HG02938 (cell line): ENCODE measurements at regions not wholly inside any gene's neighbourhood (a gene's known extent, or its start where the extent isn't known, plus 50 kb on each side); places are given as distances from the start of the nearest gene placed in this dataset.
"Not testable (repeated sequence)": the region's sequence is repeated elsewhere in the genome, so short reads cannot be mapped to it uniquely, and the experiment has no call there.

Experiments used
- ATAC-seq: cut with Tn5 transposase; IDR thresholded peaks from one replicate; pipeline ENCODE4 v1.9.1; 2021; ENCODE audit warnings: mild to moderate bottlenecking, moderate library complexity; ENCODE audit not compliant: unreplicated experiment

- no peak for ATAC-seq
Observed at GRCh38 chrX:40996886-40997530, 88.2 kb upstream of the USP9X start.

- ATAC-seq = no peak
Observed at GRCh38 chrX:40998123-40998522, 87.1 kb upstream of the USP9X start.

- ATAC-seq = no peak
Observed at GRCh38 chrX:41001327-41001726, 83.9 kb upstream of the USP9X start.

GRCh38 chrX:41002026-41002425 is 83.2 kb upstream of the USP9X start:
- ATAC-seq = no peak

GRCh38 chrX:41003506-41004270 is 81.6 kb upstream of the USP9X start:
- ATAC-seq = no peak

- no peak for ATAC-seq
Observed at GRCh38 chrX:41005445-41005992, 79.7 kb upstream of the USP9X start.

- ATAC-seq = no peak
Observed at GRCh38 chrX:41009850-41010846, 75.1 kb upstream of the USP9X start.

- ATAC-seq = no peak
Observed at GRCh38 chrX:41014776-41015360, 70.4 kb upstream of the USP9X start.

GRCh38 chrX:41017785-41018184 is 67.5 kb upstream of the USP9X start:
- not testable (repeated sequence) for ATAC-seq

GRCh38 chrX:41018391-41019040 is 66.7 kb upstream of the USP9X start:
- not testable (repeated sequence) for ATAC-seq

- no peak for ATAC-seq
Observed at GRCh38 chrX:41019041-41019392, 66.2 kb upstream of the USP9X start.

GRCh38 chrX:41022566-41022965 is 62.7 kb upstream of the USP9X start:
- no peak for ATAC-seq

- no peak for ATAC-seq
Observed at GRCh38 chrX:41023098-41023497, 62.1 kb upstream of the USP9X start.

GRCh38 chrX:41024335-41024734 is 60.9 kb upstream of the USP9X start:
- not testable (repeated sequence) for ATAC-seq

- no peak for ATAC-seq
Observed at GRCh38 chrX:41024755-41025154, 60.5 kb upstream of the USP9X start.

- ATAC-seq = no peak
Observed at GRCh38 chrX:41025926-41026701, 59.1 kb upstream of the USP9X start.

GRCh38 chrX:41026702-41027078 is 58.6 kb upstream of the USP9X start:
- no peak for ATAC-seq

GRCh38 chrX:41029332-41029731 is 55.9 kb upstream of the USP9X start:
- ATAC-seq = no peak

GRCh38 chrX:41031256-41031967 is 53.8 kb upstream of the USP9X start:
- no peak for ATAC-seq
